ENCODE measurements at regions not wholly inside any gene's neighbourhood (a gene's known extent, or its start where the extent isn't known, plus 50 kb on each side); places are given as distances from the start of the nearest gene placed in this dataset.
"Not testable (repeated sequence)": the region's sequence is repeated elsewhere in the genome, so short reads cannot be mapped to it uniquely, and the experiment has no call there.

DNA sequence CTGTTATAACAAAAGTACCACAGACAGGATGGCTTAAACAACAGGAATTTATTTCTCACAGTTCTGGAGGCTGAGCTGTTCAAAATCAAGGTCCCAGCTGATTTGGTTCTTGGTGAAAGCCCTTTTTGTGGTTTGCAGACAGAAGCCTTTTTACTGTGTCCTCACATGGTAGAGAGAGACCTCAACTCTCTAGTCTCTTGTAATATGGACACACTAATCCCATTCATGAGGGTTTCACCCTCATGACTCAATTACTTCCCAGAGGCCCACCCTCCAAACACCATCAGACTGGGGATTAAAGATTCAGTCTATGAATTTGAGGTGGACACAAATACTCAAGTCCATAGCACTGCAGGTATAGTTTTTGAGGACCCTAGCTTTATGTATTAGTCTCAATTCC, 97.3 kb upstream of the WIPF3 start:
- DNase-seq = not testable (repeated sequence)

DNA sequence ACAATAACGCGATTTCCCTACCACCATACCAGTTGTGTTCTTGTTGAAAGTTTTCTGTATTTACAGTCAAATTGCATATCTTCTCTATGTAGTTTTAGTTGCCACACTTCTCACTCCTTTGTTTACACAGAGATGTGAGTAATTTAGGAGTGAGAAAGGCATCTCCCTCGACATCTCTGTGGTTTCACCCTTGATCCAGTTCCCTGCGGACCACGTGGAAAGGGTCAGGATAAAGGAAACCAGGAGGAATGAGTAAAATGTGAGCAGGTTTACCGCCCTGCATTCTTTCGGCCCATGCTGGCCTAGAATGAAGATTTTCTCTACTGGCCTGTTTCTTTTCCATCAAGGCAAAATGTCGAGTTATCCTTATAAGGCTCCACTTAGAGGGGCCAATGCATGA, 83.2 kb upstream of the WIPF3 start:
- DNase-seq = not testable (repeated sequence)

DNA sequence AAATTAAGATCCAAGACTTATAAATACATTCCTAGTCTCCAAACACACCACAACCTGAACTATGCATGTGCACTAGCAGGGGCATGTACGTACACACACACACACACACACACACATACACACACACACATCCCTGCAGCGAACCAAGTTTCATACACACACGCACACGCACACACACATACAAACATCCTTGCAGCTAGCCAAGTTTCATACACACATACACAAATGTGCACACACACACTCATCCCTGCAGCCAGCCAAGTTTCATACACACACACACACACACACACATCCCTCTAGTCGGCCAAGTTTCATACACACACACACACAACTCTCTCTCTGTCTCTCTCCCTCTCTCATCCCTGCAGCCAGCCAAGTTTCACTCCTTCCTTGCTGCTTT, 82.7 kb upstream of the WIPF3 start:
- no peak for DNase-seq

DNA sequence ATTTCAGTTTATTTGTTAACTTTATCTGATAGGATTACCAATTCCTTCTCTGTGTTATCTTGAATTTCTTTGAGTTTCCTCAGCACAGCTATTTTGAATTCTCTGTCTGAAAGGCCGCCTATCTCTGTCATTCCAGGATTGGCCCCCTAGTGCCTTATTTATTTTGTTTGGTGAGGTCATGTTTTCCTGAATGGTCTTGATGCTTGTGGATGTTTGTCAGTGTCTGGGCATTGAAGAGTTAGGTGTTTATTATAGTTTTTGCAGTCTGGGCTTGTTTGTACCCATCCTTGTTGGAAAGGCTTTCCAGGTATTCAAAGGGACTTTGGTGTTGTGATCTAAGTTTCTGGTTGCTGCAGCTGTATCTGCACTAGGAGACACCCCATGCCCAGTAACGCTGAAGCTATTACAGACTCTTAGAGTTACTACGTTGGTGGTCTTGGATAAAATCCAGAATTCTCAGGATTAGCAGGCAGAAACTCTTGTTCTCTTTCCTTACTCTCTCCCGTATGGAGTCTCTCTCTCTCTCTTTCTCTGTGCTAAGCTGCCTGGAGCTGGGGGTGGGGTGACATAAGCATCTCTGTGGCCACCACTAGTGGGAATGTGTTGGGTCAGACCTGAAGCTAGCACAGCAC, 76.7 kb upstream of the WIPF3 start:
- not testable (repeated sequence) for DNase-seq

DNA sequence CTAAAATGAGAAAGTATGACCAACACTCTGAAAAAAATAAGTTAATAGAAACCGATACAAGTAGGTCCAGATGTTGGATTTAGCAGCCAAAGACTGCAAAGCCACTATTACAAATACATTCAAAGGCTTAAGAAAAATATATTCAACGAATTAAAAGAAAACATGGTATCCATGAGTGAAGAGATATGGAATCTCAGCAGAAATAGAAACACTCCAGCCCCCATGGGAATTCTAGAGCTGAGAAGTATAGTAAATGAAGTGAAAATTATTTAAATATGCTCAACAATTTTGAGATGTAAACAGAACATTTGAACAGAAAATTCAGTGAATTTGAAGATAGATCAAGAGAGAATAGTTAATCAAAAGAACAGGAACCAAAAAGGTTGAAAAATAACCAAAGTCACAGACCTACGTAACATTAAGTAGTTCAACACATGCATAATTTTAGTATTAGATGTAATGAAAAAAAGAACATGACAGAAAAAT, 72.0 kb upstream of the WIPF3 start:
- no peak for DNase-seq

DNA sequence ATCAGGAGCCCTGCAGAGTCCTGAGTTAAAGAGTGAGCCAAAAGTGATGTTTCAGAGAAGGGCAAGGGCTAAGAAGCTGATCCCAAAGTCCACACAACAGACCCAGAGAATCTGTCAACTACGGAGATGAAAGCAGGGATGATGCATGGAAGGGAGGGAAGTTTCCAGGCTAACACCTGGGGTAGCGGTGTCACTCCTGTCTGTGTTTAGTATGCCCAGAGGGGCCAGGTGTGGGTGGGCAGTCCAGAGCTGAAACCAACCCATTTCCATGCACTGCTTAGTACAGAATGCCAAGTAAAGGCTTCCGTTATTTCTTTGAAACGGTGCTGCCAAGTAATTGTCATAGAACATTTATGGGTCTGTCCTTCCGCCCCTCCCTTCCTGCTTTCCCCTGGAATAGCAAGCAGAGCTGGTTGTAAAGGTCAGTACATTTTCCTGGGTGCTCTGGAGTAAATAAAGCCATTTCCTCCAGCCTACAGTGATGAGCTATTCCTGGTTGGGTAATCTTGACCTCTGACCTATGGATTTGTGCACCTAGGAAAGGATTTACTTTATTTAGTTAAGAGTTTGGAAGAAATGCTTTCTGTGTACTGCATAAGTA, 58.6 kb upstream of the WIPF3 start:
- DNase-seq = not testable (repeated sequence)

DNA sequence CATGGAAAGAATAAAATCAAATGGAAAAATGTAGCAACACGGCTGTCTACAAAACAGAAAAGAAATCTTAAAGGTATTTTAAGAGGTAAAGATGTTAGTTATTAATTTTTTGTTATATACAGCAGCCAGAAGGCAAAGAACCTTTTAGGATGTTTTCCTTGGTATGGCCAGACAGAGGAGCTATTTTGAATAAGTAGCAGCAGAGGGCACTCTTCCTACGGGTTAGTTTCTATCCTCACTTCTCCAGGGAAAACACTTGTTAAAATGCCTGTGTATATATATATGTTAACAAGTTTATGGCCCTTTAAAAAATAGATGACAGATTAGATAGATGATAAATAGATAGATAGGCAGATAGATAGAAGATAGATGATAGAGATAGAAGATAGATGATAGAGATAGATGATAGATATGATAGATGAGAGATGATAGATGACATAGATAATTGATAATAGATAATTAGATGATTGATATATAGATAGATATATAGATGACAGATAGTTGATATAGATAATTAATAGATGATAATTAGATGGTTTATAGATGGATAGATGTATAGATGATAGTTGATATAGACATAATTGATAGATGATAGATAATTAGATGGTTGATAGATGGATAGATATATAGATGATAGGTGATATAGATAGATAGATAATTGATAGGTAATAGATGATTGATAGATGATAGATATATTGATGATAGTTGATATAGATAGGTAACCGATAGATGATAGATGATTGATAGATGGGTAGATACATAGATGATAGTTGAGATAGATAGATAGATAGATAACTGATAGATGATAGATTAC, 57.8 kb upstream of the WIPF3 start:
- peak; percentile 19 for DNase-seq

DNA sequence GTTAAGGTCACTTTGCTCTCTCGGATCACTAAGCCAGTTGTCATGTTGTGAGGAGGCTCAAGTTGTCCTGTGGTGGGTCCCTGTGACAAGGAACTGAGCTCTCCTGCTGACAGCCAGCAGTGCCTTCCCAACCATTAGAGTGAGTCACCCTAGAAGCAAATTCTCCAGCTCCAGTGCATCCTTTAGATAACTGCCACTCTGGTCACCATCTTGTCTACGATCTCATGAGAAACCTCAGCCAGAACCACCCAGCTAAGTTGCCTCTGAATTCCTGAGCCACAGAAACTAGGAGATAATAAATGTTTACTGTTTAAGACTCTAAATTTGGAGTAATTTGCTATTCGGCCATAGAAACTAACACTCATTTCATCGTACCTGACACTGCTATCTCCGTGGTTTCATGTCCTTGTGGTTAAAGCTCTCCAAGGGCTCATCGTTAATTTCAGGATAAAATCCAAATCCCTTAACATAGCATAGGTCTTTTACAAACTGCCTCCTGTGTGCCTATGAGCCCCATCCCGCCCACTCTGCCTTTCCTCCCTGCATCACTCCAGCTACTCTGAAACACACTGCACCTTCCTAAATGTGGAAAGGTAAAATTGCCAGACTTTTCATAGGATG, 56.5 kb upstream of the WIPF3 start:
- no peak for DNase-seq

DNA sequence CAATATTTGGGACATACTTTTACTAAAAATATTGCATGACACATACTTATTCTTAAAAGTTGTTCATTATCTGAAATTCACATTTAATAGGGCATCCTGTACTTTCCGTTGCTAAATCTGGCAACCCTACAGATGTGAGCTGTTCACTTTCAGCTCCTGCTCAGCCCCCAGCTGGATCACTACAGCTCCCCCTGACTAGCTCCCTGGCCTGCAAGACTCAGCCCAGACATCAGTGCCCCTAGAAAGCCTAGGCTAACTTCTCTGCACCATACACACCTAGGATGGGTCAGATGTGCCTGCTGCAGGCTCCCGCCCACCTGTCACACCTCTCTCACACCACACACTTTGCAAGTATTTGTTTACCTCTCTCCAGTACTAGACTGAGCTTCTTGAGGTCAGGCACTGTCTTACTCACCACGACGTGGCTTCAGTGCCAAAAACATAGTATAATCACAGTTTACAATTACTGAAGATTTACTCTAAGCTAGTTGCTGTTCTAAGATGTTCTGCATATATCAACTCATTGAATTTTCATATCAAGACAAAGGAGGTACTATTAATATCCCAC, 55.9 kb upstream of the WIPF3 start:
- not testable (repeated sequence) for DNase-seq

DNA sequence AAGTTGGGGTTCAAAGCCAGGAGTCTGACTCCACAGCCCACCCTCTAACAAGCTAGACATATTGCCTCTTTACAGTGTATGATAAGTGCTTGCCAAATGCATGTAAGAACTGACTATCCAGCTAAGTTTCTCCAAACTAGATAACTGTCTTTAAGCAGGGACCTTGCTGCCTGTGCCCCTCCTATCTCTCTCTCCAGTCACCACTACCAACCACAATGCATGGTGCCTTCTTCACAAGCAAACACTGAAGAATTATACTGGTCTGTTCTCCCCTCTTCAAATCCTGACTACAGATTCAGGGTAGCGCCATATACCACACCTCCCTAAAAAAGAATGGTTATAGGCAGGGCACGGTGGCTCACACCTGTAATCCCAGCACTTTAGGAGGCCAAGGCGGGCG, 55.3 kb upstream of the WIPF3 start:
- DNase-seq = not testable (repeated sequence)

DNA sequence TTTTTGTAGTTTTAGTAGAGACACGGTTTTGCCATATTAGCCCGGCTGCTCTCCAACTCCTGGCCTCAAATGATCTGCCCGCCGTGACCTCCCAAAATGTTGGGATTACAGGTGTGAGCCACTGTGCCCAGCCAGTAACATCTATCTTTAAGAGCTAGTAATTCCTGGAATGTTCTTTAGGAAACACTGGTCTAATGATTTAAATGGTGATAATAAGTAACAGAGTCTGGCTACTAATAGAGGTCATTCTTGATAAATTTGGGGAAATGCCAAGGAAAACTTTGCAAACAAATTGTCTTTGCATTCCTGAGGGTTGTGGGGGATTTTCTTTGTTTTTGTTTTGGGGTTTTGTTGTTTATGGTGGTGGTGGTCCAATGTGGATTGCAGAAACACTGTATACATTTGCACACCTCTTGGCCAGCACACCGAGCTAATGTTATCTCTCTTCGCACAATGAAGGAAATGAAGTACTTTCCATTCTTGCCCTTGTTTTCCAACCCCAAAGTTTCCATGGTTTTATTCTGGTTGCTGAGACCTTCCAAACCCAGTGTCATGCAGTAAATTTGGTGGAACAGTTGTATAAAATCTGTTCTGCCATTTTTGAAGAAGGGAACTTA, 51.3 kb upstream of the WIPF3 start:
- DNase-seq = no peak

Data from NCI-H2081 treated with DMSO at 0.1 percent for 48 hours (cell line).